Endodermal cell (in vitro differentiated cells): ENCODE measurements at regions not wholly inside any gene's neighbourhood (a gene's known extent, or its start where the extent isn't known, plus 50 kb on each side); places are given as distances from the start of the nearest gene placed in this dataset.

Experiments
- DNase-seq: peaks from one replicate; pipeline ENCODE4 v3.0.0-alpha.2; 2017
- H3K27ac ChIP-seq: 2 replicates; pipeline ENCODE4 v1.5.1; 2013; ENCODE audit warnings: mild to moderate bottlenecking, low read depth, low read length, moderate library complexity
- H3K27me3 ChIP-seq: 2 replicates; pipeline ENCODE4 v1.6.1; 2013; ENCODE audit warnings: mild to moderate bottlenecking, low read length, moderate library complexity; ENCODE audit not compliant: insufficient read depth, control insufficient read depth, poor library complexity, severe bottlenecking
- H3K36me3 ChIP-seq: 2 replicates; pipeline ENCODE4 v1.7.0; 2013; ENCODE audit warnings: mild to moderate bottlenecking, low read length, moderate library complexity; ENCODE audit not compliant: control insufficient read depth, insufficient read depth
- H3K4me1 ChIP-seq: one replicate; pipeline ENCODE4 v1.7.0; 2013; ENCODE audit warnings: low read length; ENCODE audit not compliant: control insufficient read depth, insufficient read depth
- H3K4me3 ChIP-seq: 2 replicates; pipeline ENCODE4 v1.5.1; 2013; ENCODE audit warnings: mild to moderate bottlenecking, low read length, moderate library complexity
- H3K9ac ChIP-seq: 2 replicates; pipeline ENCODE4 v1.6.1; 2013; ENCODE audit warnings: mild to moderate bottlenecking, low read length, moderate library complexity; ENCODE audit not compliant: poor library complexity, severe bottlenecking; ENCODE audit errors: extremely low read depth
- H3K9me3 ChIP-seq: 2 replicates; pipeline ENCODE4 v1.6.1; 2013; ENCODE audit warnings: mild to moderate bottlenecking, low read length, moderate library complexity; ENCODE audit not compliant: control insufficient read depth
- H3K27ac Mint-ChIP-seq: 2 replicates; pipeline ENCODE4 v1.8.0; 2020; ENCODE audit warnings: mixed read lengths
- H3K27me3 Mint-ChIP-seq: 2 replicates; pipeline ENCODE4 v1.8.0; 2021; ENCODE audit warnings: mild to moderate bottlenecking, mixed read lengths; ENCODE audit not compliant: insufficient read depth
- H3K36me3 Mint-ChIP-seq: 2 replicates; pipeline ENCODE4 v1.8.0; 2020; ENCODE audit warnings: low read depth, mixed read lengths
- H3K4me1 Mint-ChIP-seq: 2 replicates; pipeline ENCODE4 v1.8.0; 2020; ENCODE audit warnings: mixed read lengths
- H3K4me3 Mint-ChIP-seq: 2 replicates; pipeline ENCODE4 v1.8.0; 2020; ENCODE audit warnings: mild to moderate bottlenecking, moderate library complexity, mixed read lengths
- H3K9me3 Mint-ChIP-seq: 2 replicates; pipeline ENCODE4 v1.8.0; 2020; ENCODE audit warnings: mild to moderate bottlenecking, mixed read lengths
- WGBS, 2 experiments: methylation state at CpG; one replicate each; pipeline versions ENCODE4 v1.1.5 to v1.1.7; 2013; ENCODE audit warnings: missing lambda C conversion rate in 2 of 2, mixed read lengths in 1 of 2; ENCODE audit not compliant: insufficient coverage in 1 of 2, insufficient read length in 1 of 2; 5-methylcytosine and 5-hydroxymethylcytosine counted together
- TF ChIP-seq, protein P1 (sequence below): fragments of 200-600 bp; sonication (generic); conservative IDR thresholded peaks from 2 replicates; pipeline ENCODE4 v1.5.0; 2021; ENCODE audit warnings: antibody characterized with exemption, mild to moderate bottlenecking

- H3K4me1 Mint-ChIP-seq: peaks cover 12% of the 10 kb centered on the region
- 86 to 94% methylated on average over 2 of the region's 2 CpGs for WGBS, 2 experiments
- Histone ChIP-seq H3K27ac (no peak overlapping the region), H3K4me1 (peaks cover 8% of the 10 kb centered on the region), H3K9me3 (no peaks in the 10 kb centered on the region), H3K27me3 (peaks cover 11% of the 10 kb centered on the region), H3K9ac (no peak overlapping the region), H3K4me3 (no peak overlapping the region), H3K36me3 (no peaks in the 10 kb centered on the region)
- no peak overlapping the region for H3K27ac Mint-ChIP-seq
- H3K27me3 Mint-ChIP-seq: peaks cover 4% of the 10 kb centered on the region
- TF ChIP-seq, protein P1, sequence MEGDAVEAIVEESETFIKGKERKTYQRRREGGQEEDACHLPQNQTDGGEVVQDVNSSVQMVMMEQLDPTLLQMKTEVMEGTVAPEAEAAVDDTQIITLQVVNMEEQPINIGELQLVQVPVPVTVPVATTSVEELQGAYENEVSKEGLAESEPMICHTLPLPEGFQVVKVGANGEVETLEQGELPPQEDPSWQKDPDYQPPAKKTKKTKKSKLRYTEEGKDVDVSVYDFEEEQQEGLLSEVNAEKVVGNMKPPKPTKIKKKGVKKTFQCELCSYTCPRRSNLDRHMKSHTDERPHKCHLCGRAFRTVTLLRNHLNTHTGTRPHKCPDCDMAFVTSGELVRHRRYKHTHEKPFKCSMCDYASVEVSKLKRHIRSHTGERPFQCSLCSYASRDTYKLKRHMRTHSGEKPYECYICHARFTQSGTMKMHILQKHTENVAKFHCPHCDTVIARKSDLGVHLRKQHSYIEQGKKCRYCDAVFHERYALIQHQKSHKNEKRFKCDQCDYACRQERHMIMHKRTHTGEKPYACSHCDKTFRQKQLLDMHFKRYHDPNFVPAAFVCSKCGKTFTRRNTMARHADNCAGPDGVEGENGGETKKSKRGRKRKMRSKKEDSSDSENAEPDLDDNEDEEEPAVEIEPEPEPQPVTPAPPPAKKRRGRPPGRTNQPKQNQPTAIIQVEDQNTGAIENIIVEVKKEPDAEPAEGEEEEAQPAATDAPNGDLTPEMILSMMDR: no peak
- H3K9me3 Mint-ChIP-seq: no peaks in the 10 kb centered on the region
- no peak for DNase-seq
- H3K4me3 Mint-ChIP-seq: no peak overlapping the region
- no peaks in the 10 kb centered on the region for H3K36me3 Mint-ChIP-seq
Observed at GRCh38 chr1:182240085-182240484, 151.5 kb downstream of the GLUL start.

DNA sequence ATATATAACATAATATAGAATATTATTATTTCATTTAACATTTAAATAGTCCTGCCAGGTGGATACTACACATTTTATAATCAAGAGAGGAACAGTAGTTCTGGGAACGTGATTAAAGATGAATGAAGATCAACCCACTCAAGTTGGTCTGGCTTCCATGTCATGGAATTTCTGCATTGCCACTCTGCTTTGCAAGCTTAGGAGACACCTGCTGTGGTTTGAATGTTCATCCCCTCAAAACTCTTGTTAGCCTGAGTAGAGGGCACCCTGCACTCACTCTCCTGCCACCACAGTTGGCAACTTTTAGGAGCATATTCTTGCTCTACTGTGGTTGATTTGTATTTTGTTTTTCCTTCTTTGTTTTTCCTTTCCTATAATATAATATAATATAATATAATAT lies 153.2 kb downstream of the GLUL start:
- no peaks in the 10 kb centered on the region for H3K9me3 ChIP-seq
- peaks cover 11% of the 10 kb centered on the region for H3K27me3 ChIP-seq
- H3K4me1 ChIP-seq: peaks cover 10% of the 10 kb centered on the region
- no peaks in the 10 kb centered on the region for H3K36me3 ChIP-seq
- no peak overlapping the region for H3K27ac ChIP-seq
- no peak for DNase-seq
- no peak overlapping the region for H3K4me3 ChIP-seq
- WGBS, 2 experiments: 88 to 95% methylated on average over 1 of the region's 1 CpG
- TF ChIP-seq, protein P1: no peak
- no peak overlapping the region for H3K27ac Mint-ChIP-seq
- no peak overlapping the region for H3K4me3 Mint-ChIP-seq
- no peak overlapping the region for H3K9ac ChIP-seq
- peaks cover 4% of the 10 kb centered on the region for H3K27me3 Mint-ChIP-seq
- peaks cover 17% of the 10 kb centered on the region for H3K4me1 Mint-ChIP-seq
- no peaks in the 10 kb centered on the region for H3K36me3 Mint-ChIP-seq
- H3K9me3 Mint-ChIP-seq: no peaks in the 10 kb centered on the region

- H3K9me3 ChIP-seq: no peaks in the 10 kb centered on the region
- no peak overlapping the region for H3K4me3 ChIP-seq
- 95 to 100% methylated on average over 2 to 3 of the region's 3 CpGs for WGBS, 2 experiments
- no peaks in the 10 kb centered on the region for H3K36me3 ChIP-seq
- H3K27me3 ChIP-seq: peaks cover 11% of the 10 kb centered on the region
- H3K27me3 Mint-ChIP-seq: peaks cover 3% of the 10 kb centered on the region
- H3K4me3 Mint-ChIP-seq: no peak overlapping the region
- peaks cover 17% of the 10 kb centered on the region for H3K4me1 Mint-ChIP-seq
- DNase-seq: no peak
- no peak overlapping the region for H3K9ac ChIP-seq
- H3K27ac Mint-ChIP-seq: no peak overlapping the region
- H3K36me3 Mint-ChIP-seq: no peaks in the 10 kb centered on the region
- H3K9me3 Mint-ChIP-seq: no peaks in the 10 kb centered on the region
- TF ChIP-seq, protein P1: no peak
- peaks cover 12% of the 10 kb centered on the region for H3K4me1 ChIP-seq
- H3K27ac ChIP-seq: no peak overlapping the region
Observed at GRCh38 chr1:182237329-182237728, 154.3 kb downstream of the GLUL start.
